ENCODE measurements at regions not wholly inside any gene's neighbourhood (a gene's known extent, or its start where the extent isn't known, plus 50 kb on each side); places are given as distances from the start of the nearest gene placed in this dataset.
A peak's percentile ranks its signal among the peaks of the same experiment; 100 is the strongest.

DNA sequence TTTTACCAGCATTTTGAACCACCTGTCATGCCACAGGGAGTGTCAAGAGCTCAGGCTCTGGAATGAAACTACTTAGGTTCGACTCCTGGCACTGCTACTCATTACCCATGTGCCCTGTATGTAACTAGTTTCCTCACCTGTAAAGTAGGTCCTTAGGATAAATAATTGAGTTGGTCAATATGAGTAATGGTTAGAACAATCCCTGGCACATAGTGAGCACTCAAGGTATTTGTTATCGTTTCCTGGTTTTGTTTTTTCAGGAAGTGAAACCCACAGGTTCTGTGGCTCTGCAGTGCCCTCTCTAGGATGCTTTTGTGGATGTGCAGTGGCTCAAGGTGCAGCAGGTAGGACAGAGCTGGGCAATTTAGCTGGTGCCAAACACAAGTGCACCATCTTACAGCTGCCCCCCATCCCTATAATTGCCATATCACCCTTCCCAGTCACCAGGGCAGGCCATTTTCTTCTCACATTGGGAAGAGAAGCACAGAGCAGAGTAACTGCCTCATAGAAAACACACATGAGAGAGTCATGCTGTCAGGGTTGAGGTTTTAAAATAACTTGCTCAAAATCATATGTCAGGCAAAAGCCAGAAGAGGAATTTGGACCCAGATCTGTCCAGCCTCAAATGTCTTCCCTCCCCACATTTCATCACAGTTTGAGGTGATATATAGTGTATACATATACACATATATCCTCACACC lies 297.5 kb downstream of the RPAP3 start:
- DNase-seq, result no peak

DNA sequence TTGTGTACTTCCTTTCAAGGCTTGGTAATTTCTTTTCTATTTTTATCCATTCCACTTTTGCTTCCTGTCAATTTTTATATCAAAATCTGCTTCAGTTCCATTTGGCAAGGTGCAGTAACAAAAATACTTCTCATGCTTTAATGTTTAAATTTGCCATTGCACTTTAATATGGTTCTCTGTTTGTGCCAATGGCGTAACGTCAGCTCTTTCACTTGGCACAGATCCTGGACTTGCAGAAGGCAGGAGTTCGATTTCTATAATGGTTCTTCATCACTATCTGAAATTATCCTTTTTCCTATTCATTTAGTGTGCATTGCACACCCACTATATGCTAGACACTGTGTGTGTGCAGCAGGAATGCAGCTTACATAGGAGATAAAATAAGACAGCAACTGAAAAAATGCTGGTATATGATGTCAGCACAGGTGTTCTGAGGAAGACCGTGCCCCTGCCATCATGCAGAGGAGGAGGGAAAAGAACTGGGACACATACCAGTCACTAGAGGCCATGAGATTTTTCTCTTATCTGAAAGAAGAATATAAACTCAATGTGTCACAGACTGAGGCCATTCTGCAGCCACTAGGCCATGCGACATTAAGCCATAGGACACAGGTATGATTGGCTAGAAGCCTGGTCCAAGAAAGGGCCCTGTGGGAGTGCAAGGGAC lies 298.2 kb downstream of the RPAP3 start:
- DNase-seq, result no peak

GRCh38 chr12:47403681-47404080 lies 302.1 kb downstream of the RPAP3 start:
- DNase-seq, result no peak

DNA sequence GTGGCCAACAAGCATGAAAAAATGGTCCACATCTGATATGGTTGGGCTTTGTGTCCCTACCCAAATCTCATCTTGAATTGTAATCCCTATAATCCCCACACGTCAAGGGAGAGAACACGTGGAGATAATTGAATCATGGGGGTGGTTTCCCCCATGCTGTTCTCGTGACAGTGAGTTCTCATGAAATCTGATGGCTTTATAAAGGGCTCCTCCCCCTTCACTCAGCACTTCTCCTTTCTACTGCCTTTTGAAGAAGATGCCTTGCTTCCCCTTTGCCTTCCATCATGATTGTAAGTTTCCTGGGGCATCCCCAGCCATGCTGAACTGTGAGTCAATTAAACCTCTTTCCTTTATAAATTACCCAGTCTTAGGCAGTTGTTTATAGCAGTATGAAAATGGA lies 304.6 kb downstream of the RPAP3 start:
- peak; percentile 86 to 94 (median 90) for DNase-seq

- DNase-seq, result no peak
These were observed 305.6 kb downstream of the RPAP3 start for GRCh38 chr12:47400266-47400665.

- peak; percentile 59 to 79 (median 74) for DNase-seq
These were observed 308.1 kb downstream of the RPAP3 start for GRCh38 chr12:47397664-47398281.

GRCh38 chr12:47396902-47397663 lies 308.7 kb downstream of the RPAP3 start:
- DNase-seq, result no peak

GRCh38 chr12:47394070-47394469 lies 311.8 kb downstream of the RPAP3 start:
- DNase-seq, result peak; percentile 59 to 75 (median 60)

- DNase-seq, result no peak
These were observed 312.4 kb downstream of the RPAP3 start for GRCh38 chr12:47393403-47393790.

DNA sequence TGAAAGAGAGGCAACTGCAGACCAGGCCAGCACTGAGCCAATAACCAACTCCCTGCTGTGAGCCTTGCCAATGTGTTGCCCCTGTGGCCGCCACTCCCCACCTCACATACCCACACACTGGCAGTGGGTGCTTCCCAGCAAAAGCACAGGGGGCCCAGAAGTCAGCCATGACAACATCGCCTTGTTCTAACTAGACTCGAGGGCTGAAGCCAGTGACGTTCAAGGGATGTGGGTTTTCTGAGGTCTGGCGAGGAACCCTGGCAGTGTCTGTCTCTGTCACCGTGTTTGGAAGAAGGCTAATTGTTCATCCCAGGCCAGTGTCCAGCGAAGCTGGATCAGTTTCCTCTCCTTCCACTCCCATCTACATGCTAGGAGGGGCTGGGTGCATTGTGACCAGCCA lies 311.8 kb upstream of the AMIGO2 start:
- no peak for DNase-seq

GRCh38 chr12:47388712-47389111 lies 309.0 kb upstream of the AMIGO2 start:
- DNase-seq, result no peak

DNA sequence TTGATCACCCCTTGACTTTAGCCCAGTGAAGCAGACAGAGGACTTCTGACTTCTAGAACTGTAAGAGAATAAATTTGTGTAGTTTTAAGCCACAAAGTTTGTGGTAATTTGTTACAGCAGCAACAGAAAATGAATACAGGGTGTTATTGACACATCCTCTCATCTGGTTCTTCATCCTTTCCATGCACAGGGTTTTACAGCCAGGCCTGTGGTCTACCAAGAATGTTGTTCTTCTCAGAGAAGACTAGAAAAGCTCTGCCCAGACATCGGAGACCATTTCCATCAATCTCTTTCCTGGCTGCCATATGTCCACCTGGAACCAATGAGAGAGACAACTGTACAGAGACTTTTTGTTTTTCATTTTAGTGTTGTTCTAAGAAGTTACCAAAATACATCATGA lies 308.2 kb upstream of the AMIGO2 start:
- DNase-seq, result no peak

DNA sequence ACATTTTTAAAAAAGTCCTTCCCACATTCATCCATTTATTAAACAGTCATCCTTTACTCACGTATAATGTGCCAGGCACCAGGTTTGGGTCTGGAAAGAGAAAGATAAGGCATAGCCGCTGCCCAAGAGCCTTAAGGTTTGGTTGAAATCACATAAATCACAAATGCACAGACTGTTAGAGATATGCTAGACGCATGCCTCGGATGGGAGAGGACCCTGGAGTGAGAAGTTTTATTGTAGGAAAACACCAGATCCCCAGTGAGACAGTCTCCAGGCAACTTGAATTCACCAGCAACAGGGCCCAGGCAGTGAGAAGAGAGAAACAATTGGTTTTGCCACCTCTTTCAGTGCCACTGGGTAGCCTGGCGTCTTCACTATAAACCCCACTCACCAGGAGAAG lies 305.9 kb upstream of the AMIGO2 start:
- no peak for DNase-seq

DNA sequence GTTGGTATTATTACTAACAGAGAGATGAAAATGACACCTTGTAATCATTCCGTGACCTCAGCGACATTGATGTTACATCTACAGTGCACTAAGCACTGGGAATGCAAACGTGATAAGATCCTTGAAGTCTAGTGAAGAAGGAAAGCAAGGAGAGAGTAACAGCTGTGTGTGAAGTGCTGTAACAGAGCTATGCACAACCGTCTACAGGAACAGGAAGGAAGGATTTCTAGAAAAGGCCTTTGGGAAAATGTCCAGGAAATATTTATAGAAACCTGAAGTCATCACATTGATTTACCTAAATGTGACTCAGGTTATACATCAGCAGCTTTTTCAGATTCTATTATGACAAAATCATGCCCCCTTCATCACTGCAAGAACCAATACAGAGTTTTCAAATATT lies 304.2 kb upstream of the AMIGO2 start:
- peak in 2 of 3 donors; percentile 13 to 57 for DNase-seq

- DNase-seq, result no peak
These were observed 302.5 kb upstream of the AMIGO2 start for GRCh38 chr12:47382305-47382704.

GRCh38 chr12:47378907-47379306 lies 299.1 kb upstream of the AMIGO2 start:
- peak; percentile 33 to 47 (median 42) for DNase-seq

DNA sequence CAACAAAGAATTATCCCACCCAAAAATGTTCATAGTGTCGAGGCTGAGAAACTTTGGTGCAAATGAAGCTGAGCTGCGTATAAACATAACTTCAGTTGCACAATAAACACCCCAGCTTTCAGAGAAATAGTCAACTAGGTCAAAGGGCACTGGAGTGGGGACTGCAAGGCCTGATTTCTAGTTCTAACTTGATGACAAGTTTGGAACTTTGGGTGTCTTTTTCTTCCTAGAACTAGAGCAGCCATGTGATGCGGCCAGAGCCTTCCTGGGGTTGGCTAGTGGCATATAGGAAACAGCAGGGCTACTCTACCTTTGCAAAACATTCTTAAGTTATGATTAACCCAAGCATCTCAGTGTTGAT lies 298.4 kb upstream of the AMIGO2 start:
- DNase-seq, result no peak

- DNase-seq, result no peak
These were observed 297.9 kb upstream of the AMIGO2 start for GRCh38 chr12:47377414-47378221.

DNA sequence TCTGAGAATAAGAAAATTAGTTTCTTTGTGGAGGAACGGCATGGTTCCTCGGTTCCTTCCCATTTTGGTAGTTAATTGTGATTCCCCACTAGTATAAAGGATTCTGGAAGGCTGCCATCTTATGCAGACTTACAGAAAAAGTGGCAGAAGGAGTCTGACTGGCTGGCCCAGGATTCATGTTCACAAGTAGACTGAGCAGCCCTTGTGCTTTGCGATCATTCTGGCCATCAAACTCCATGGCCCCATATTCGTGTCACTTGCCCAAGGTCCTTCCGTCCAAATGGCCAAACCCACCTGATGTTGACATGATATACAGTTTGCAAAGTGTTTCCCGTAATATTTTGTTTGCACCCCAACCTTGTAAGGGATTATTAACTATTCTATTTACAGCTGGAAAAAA lies 297.2 kb upstream of the AMIGO2 start:
- no peak for DNase-seq

- no peak for DNase-seq
These were observed 293.9 kb upstream of the AMIGO2 start for GRCh38 chr12:47373554-47374150.

GRCh38 chr12:47370421-47370820 lies 290.7 kb upstream of the AMIGO2 start:
- no peak for DNase-seq

DNA sequence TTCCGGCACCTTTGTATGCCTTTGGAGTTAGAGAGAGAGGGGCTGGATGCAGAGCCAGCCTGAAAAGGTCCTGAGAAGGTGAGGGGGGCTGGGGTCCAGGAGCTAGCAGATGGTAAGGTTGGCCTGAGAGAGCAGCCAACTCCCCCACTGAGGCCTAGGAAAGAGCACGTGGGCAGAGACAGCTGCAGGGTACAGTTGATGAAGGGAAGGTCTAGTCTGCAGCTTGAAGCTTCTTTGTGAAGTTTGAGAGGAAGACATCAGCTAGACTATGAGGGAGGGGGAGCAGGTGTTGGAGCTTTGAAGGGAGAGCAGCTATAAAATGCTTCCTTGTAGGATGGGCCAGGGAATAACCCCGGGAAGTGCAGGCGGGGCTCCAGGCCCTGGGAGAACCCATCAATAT lies 289.3 kb upstream of the AMIGO2 start:
- no peak for DNase-seq

All from suppressor macrophage treated with lipopolysaccharide for 1 hour (primary cell).